ENCODE measurements at regions not wholly inside any gene's neighbourhood (a gene's known extent, or its start where the extent isn't known, plus 50 kb on each side); places are given as distances from the start of the nearest gene placed in this dataset.

DNA sequence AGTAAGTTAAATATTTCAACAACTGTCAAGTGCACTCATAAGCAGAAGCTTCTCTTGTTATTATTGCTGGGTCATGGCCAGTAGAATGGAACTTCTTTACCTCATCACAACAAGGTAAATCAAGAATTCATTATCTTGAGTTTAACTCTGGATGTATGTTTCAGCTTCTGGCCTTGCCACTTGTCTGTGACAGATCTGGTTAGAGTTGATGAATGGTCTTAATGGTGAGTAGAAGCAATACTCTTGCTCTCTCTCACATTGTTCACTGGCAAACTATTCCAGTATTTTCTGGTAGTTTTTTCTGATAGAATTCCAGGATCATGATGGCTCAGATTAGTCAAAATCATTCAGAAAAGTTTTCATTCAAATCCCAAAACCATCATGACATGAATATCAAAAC lies 51.3 kb upstream of the NR4A2 start:
- DNase-seq, result no peak

DNA sequence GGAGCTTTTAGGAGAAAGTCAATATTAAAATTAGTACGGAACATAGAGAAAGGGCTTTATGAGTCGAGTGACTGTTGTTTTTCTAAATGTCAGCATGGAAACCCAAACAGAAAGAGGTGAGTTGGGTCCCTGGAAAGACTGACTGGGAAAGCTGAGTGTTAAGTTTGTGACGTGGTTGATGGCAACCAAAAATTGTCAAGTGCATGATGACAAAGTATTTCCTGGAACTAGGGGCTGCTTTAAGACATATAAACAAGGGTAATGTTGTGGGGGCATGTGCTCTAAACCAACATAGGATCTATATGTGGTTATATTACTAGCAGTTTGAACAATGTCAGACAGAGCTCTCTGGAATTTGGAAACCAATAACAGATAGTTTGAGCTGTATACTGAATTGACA lies 50.9 kb upstream of the GPD2 start:
- DNase-seq, result peak; percentile 26

All from activated CD4-positive, alpha-beta T cell treated with anti-CD3 and anti-CD28 coated beads, Interleukin-2, Interleukin-6, amounts not matched to agents 100 ng/mL and 50 ng/mL, durations not matched to agents 16 hours and 8 hours (primary cell).